Nephron progenitor cell (in vitro differentiated cells): ENCODE measurements at regions not wholly inside any gene's neighbourhood (a gene's known extent, or its start where the extent isn't known, plus 50 kb on each side); places are given as distances from the start of the nearest gene placed in this dataset.
A peak's percentile ranks its signal among the peaks of the same experiment; 100 is the strongest.

Experiments used
- DNase-seq: peaks from one replicate; pipeline ENCODE4 v3.0.0; 2021
- H3K27ac Mint-ChIP-seq: 2 replicates; pipeline ENCODE4 v1.8.0; 2021; ENCODE audit warnings: mild to moderate bottlenecking, moderate library complexity, mixed read lengths
- H3K27me3 Mint-ChIP-seq: 2 replicates; pipeline ENCODE4 v1.8.0; 2021; ENCODE audit warnings: mild to moderate bottlenecking, low read depth, mixed read lengths; ENCODE audit not compliant: poor library complexity
- H3K36me3 Mint-ChIP-seq: 2 replicates; pipeline ENCODE4 v1.8.0; 2021; ENCODE audit warnings: low read depth, mixed read lengths
- H3K4me1 Mint-ChIP-seq: 2 replicates; pipeline ENCODE4 v1.8.0; 2021; ENCODE audit warnings: mixed read lengths
- H3K4me3 Mint-ChIP-seq: 2 replicates; pipeline ENCODE4 v1.8.0; 2021; ENCODE audit warnings: mild to moderate bottlenecking, moderate library complexity, mixed read lengths
- H3K9me3 Mint-ChIP-seq: 2 replicates; pipeline ENCODE4 v1.8.0; 2021; ENCODE audit warnings: mild to moderate bottlenecking, moderate library complexity, mixed read lengths
- CTCF ChIP-seq: fragments of 200-600 bp; sonication (generic); IDR thresholded peaks from 2 replicates; pipeline ENCODE4 v1.5.0; 2021; ENCODE audit warnings: antibody characterized with exemption

- Mint-ChIP-seq H3K9me3 (no peaks in the 10 kb centered on the region), H3K27me3 (peaks cover 20% of the 10 kb centered on the region), H3K27ac (no peak overlapping the region), H3K4me3 (no peak overlapping the region), H3K36me3 (no peaks in the 10 kb centered on the region), H3K4me1 (peaks cover 40% of the 10 kb centered on the region)
- no peak for TF ChIP-seq CTCF
- DNase-seq = no peak
Observed at GRCh38 chr10:123494301-123494808, 171.8 kb upstream of the GPR26 start.

GRCh38 chr10:123496375-123496774, 169.8 kb upstream of the GPR26 start:
- Mint-ChIP-seq H3K4me3 (no peak overlapping the region), H3K27ac (no peak overlapping the region), H3K27me3 (peaks cover 19% of the 10 kb centered on the region), H3K4me1 (peaks cover 50% of the 10 kb centered on the region), H3K9me3 (no peaks in the 10 kb centered on the region), H3K36me3 (no peaks in the 10 kb centered on the region)
- no peak for TF ChIP-seq CTCF
- DNase-seq = no peak

GRCh38 chr10:123496996-123497660, 169.0 kb upstream of the GPR26 start:
- no peaks in the 10 kb centered on the region for H3K36me3 Mint-ChIP-seq
- peaks cover 17% of the 10 kb centered on the region for H3K27me3 Mint-ChIP-seq
- H3K4me1 Mint-ChIP-seq = peaks cover 48% of the 10 kb centered on the region
- no peak for DNase-seq
- H3K9me3 Mint-ChIP-seq = no peaks in the 10 kb centered on the region
- TF ChIP-seq CTCF = no peak
- H3K27ac Mint-ChIP-seq = no peak overlapping the region
- no peak overlapping the region for H3K4me3 Mint-ChIP-seq

- H3K36me3 Mint-ChIP-seq = no peaks in the 10 kb centered on the region
- DNase-seq = no peak
- no peak for TF ChIP-seq CTCF
- no peaks in the 10 kb centered on the region for H3K9me3 Mint-ChIP-seq
- H3K4me1 Mint-ChIP-seq = peaks cover 48% of the 10 kb centered on the region
- no peak overlapping the region for H3K27ac Mint-ChIP-seq
- peaks cover 13% of the 10 kb centered on the region for H3K27me3 Mint-ChIP-seq
- no peak overlapping the region for H3K4me3 Mint-ChIP-seq
Observed at GRCh38 chr10:123500110-123500509, 166.0 kb upstream of the GPR26 start.

- H3K9me3 Mint-ChIP-seq = no peaks in the 10 kb centered on the region
- peaks cover 48% of the 10 kb centered on the region for H3K4me1 Mint-ChIP-seq
- H3K27ac Mint-ChIP-seq = no peak overlapping the region
- no peak overlapping the region for H3K4me3 Mint-ChIP-seq
- DNase-seq = no peak
- H3K36me3 Mint-ChIP-seq = no peaks in the 10 kb centered on the region
- no peak for TF ChIP-seq CTCF
- peaks cover 9% of the 10 kb centered on the region for H3K27me3 Mint-ChIP-seq
Observed at GRCh38 chr10:123501148-123501547, 165.0 kb upstream of the GPR26 start.

GRCh38 chr10:123502983-123503382, 163.2 kb upstream of the GPR26 start:
- Mint-ChIP-seq H3K27ac (no peak overlapping the region), H3K4me1 (peaks cover 35% of the 10 kb centered on the region), H3K4me3 (no peak overlapping the region), H3K9me3 (peaks cover 10% of the 10 kb centered on the region), H3K27me3 (peaks cover 10% of the 10 kb centered on the region), H3K36me3 (no peaks in the 10 kb centered on the region)
- DNase-seq = no peak
- TF ChIP-seq CTCF = peak; percentile 12
